ENCODE measurements at regions not wholly inside any gene's neighbourhood (a gene's known extent, or its start where the extent isn't known, plus 50 kb on each side); places are given as distances from the start of the nearest gene placed in this dataset.

- Histone ChIP-seq H3K4me1 (ENCODE audit: low read depth) (peaks cover 39% of the 10 kb centered on the region), H3K4me3 (no peak overlapping the region), H3K36me3 (ENCODE audit: low read depth) (no peaks in the 10 kb centered on the region), H3K9me3 (no peaks in the 10 kb centered on the region)
- no peak for TF ChIP-seq CTCF (IDR thresholded peaks at IDR 0.05)
- DNase-seq, result no peak
- intact Hi-C loops (cut with DNase I, micrococcal nuclease), result no loop called here
- ATAC-seq, result no peak
These were observed 98.8 kb downstream of the RHOU start for GRCh38 chr1:228833911-228834688.

GRCh38 chr1:228835456-228835855 is 100.2 kb downstream of the RHOU start:
- no peaks in the 10 kb centered on the region for H3K36me3 ChIP-seq (ENCODE audit: low read depth)
- DNase-seq (no peak), ATAC-seq (no peak)
- intact Hi-C loops (cut with DNase I, micrococcal nuclease), result no loop called here
- H3K4me3 ChIP-seq, result no peak overlapping the region
- TF ChIP-seq CTCF (IDR thresholded peaks at IDR 0.05), result no peak
- H3K9me3 ChIP-seq, result no peaks in the 10 kb centered on the region
- H3K4me1 ChIP-seq (ENCODE audit: low read depth), result peaks cover 39% of the 10 kb centered on the region

- no peak for TF ChIP-seq CTCF (IDR thresholded peaks at IDR 0.05)
- ATAC-seq (no peak), DNase-seq (no peak)
- peaks cover 35% of the 10 kb centered on the region for H3K4me1 ChIP-seq (ENCODE audit: low read depth)
- intact Hi-C loops (cut with DNase I, micrococcal nuclease), result no loop called here
- no peak overlapping the region for H3K4me3 ChIP-seq
- no peaks in the 10 kb centered on the region for H3K36me3 ChIP-seq (ENCODE audit: low read depth)
- H3K9me3 ChIP-seq, result no peaks in the 10 kb centered on the region
These were observed 100.6 kb downstream of the RHOU start for GRCh38 chr1:228835911-228836310.

GRCh38 chr1:228836427-228836826 is 101.1 kb downstream of the RHOU start:
- peak in 2 of 3 donors; percentile 36 to 68 for DNase-seq
- Histone ChIP-seq H3K36me3 (ENCODE audit: low read depth) (no peaks in the 10 kb centered on the region), H3K9me3 (no peaks in the 10 kb centered on the region), H3K4me3 (no peak overlapping the region), H3K4me1 (ENCODE audit: low read depth) (peaks cover 29% of the 10 kb centered on the region)
- ATAC-seq, result peak; percentile 77
- intact Hi-C loops (cut with DNase I, micrococcal nuclease), result no loop called here
- no peak for TF ChIP-seq CTCF (IDR thresholded peaks at IDR 0.05)

GRCh38 chr1:228837032-228837431 is 101.8 kb downstream of the RHOU start:
- peak; percentile 20 for ATAC-seq
- H3K36me3 ChIP-seq (ENCODE audit: low read depth), result no peaks in the 10 kb centered on the region
- H3K9me3 ChIP-seq, result no peaks in the 10 kb centered on the region
- TF ChIP-seq CTCF (IDR thresholded peaks at IDR 0.05), result no peak
- intact Hi-C loops (cut with DNase I, micrococcal nuclease), result no loop called here
- peaks cover 28% of the 10 kb centered on the region for H3K4me1 ChIP-seq (ENCODE audit: low read depth)
- no peak overlapping the region for H3K4me3 ChIP-seq
- peak in 2 of 3 donors; percentile 49 to 64 for DNase-seq

Measured in mucosa of descending colon (tissue), 3 donors.